ENCODE measurements at regions not wholly inside any gene's neighbourhood (a gene's known extent, or its start where the extent isn't known, plus 50 kb on each side); places are given as distances from the start of the nearest gene placed in this dataset.

GRCh38 chr13:85652491-85652890 lies 146.7 kb downstream of the SLITRK6 start (continued):
- TF ChIP-seq ZNF462 (CRISPR knock-in tag; IDR thresholded peaks at IDR 0.05) (no peak), JUNB (IDR thresholded peaks at IDR 0.05; ENCODE audit: unreplicated experiment) (no peak), POLR2AphosphoS5 (IDR thresholded peaks at IDR 0.05; ENCODE audit: low read depth) (no peak), EZH2 (IDR thresholded peaks at IDR 0.05; ENCODE audit: low read depth, unreplicated experiment) (no peak)

GRCh38 chr13:85651440-85651839 lies 147.8 kb downstream of the SLITRK6 start:
- ATAC-seq (no peak), DNase-seq (ENCODE audit: low spot score) (no peak)
- no peaks in the 10 kb centered on the region for H3K27me3 ChIP-seq (ENCODE audit: insufficient read depth)
- no peaks in the 10 kb centered on the region for H4K20me1 ChIP-seq (replicated peaks; ENCODE audit: insufficient read depth)
- H3F3A ChIP-seq (replicated peaks; ENCODE audit: low read depth): no peaks in the 10 kb centered on the region
- no peaks in the 10 kb centered on the region for H3K4me1 ChIP-seq (ENCODE audit: insufficient read depth)
- H3K79me2 ChIP-seq (replicated peaks; ENCODE audit: insufficient read depth): no peaks in the 10 kb centered on the region
- peak overlapping the region; percentile 57; the same call in 1 of the 2 replicates for H2AFZ ChIP-seq
- Mint-ChIP-seq H3K4me1 (no peaks in the 10 kb centered on the region; the same call in 2 of the 3 replicates), H3K4me3 (no peak overlapping the region), H3K27ac (no peak overlapping the region; the same call in 1 of the 2 replicates), H3K36me3 (ENCODE audit: low read depth) (no peaks in the 10 kb centered on the region), H3K27me3 (ENCODE audit: insufficient read depth, low read depth, poor library complexity) (no peaks in the 10 kb centered on the region), H3K9me3 (no peaks in the 10 kb centered on the region)
- no peaks in the 10 kb centered on the region for H3K9me2 ChIP-seq (ENCODE audit: insufficient read depth)
- no peak overlapping the region for H3K27ac ChIP-seq (ENCODE audit: low read depth)
- H3K4me2 ChIP-seq: no peak overlapping the region
- no peak overlapping the region for H3K4me3 ChIP-seq
- H3K36me3 ChIP-seq (ENCODE audit: insufficient read depth): no peaks in the 10 kb centered on the region
- TF ChIP-seq ZNF331 (CRISPR knock-in tag; IDR thresholded peaks at IDR 0.05; ENCODE audit: low read depth) (no peak), EZH2phosphoT487 (IDR thresholded peaks at IDR 0.05; ENCODE audit: unreplicated experiment) (no peak), JUNB (IDR thresholded peaks at IDR 0.05; ENCODE audit: unreplicated experiment) (no peak), ZNF114 (CRISPR knock-in tag; IDR thresholded peaks at IDR 0.05) (no peak), POLR2AphosphoS5 (IDR thresholded peaks at IDR 0.05; ENCODE audit: low read depth) (no peak), REST (IDR thresholded peaks at IDR 0.05; ENCODE audit: unreplicated experiment) (no peak)
